Keratinocyte (primary cell): ENCODE measurements at regions not wholly inside any gene's neighbourhood (a gene's known extent, or its start where the extent isn't known, plus 50 kb on each side); places are given as distances from the start of the nearest gene placed in this dataset.
"Not testable (repeated sequence)": the region's sequence is repeated elsewhere in the genome, so short reads cannot be mapped to it uniquely, and the experiment has no call there.

Experiments used
- DNase-seq: peaks from one replicate; pipeline ENCODE4 v3.0.0-alpha.2; 2011; ENCODE audit warnings: low read depth, missing footprints, low spot score
- FAIRE-seq: peaks from 2 replicates; lab custom pipeline; 2011; peaks lifted over from hg19 to GRCh38; lab: Jason Lieb, UNC
- H2AFZ ChIP-seq: 2 replicates; pipeline ENCODE4 v1.6.0; 2012; ENCODE audit warnings: low read length, control low read depth, inconsistent platforms; ENCODE audit not compliant: control insufficient read depth
- H3K27ac ChIP-seq: 2 replicates; pipeline ENCODE4 v1.5.1; 2011; ENCODE audit warnings: low read length; ENCODE audit not compliant: control insufficient read depth, insufficient read depth
- H3K27me3 ChIP-seq: 3 replicates; pipeline ENCODE4 v1.6.0; 2011; ENCODE audit warnings: low read length; ENCODE audit not compliant: control insufficient read depth, insufficient read depth; ENCODE audit errors: extremely low read depth
- H3K36me3 ChIP-seq, 2 experiments: 2 replicates in 1 of 2; 3 replicates in 1 of 2; pipeline ENCODE4 v1.5.1; 2011; ENCODE audit warnings: low read length in 2 of 2, mild to moderate bottlenecking in 1 of 2; ENCODE audit not compliant: control insufficient read depth in 2 of 2, insufficient read depth in 2 of 2; ENCODE audit errors: extremely low read depth in 1 of 2
- H3K4me1 ChIP-seq: 3 replicates; pipeline ENCODE4 v1.5.1; 2011; ENCODE audit warnings: low read length; ENCODE audit not compliant: control insufficient read depth, insufficient read depth; ENCODE audit errors: extremely low read depth
- H3K4me2 ChIP-seq: 3 replicates; pipeline ENCODE4 v1.6.0; 2011; ENCODE audit warnings: low read depth, low read length; ENCODE audit not compliant: control insufficient read depth, insufficient read depth; ENCODE audit errors: extremely low read depth
- H3K4me3 ChIP-seq, 3 experiments: fragments of 200-600 bp in 1 of 3; sonication (generic) in 1 of 3; 2 replicates in 2 of 3; 3 replicates in 1 of 3; pipeline ENCODE4 v1.5.1; 2011 to 2016; ENCODE audit warnings: low read length in 3 of 3, mild to moderate bottlenecking in 3 of 3, control low read depth in 2 of 3, inconsistent platforms in 1 of 3, low read depth in 1 of 3, mixed read lengths in 1 of 3, mixed run types in 1 of 3, moderate library complexity in 1 of 3; ENCODE audit not compliant: control insufficient read depth in 2 of 3, insufficient read depth in 2 of 3; ENCODE audit errors: extremely low read depth in 1 of 3
- H3K79me2 ChIP-seq: 2 replicates; pipeline ENCODE4 v1.6.0; 2012; ENCODE audit warnings: low read length; ENCODE audit not compliant: control insufficient read depth, insufficient read depth
- H3K9ac ChIP-seq: 3 replicates; pipeline ENCODE4 v1.6.0; 2011; ENCODE audit warnings: low read length; ENCODE audit not compliant: control insufficient read depth, insufficient read depth; ENCODE audit errors: extremely low read depth
- H3K9me1 ChIP-seq: 3 replicates; pipeline ENCODE4 v1.6.0; 2011; ENCODE audit warnings: low read length; ENCODE audit not compliant: control insufficient read depth, insufficient read depth; ENCODE audit errors: extremely low read depth
- H3K9me3 ChIP-seq: 2 replicates; pipeline ENCODE4 v1.5.1; 2012; ENCODE audit warnings: low read depth, low read length; ENCODE audit not compliant: control insufficient read depth
- H4K20me1 ChIP-seq: 3 replicates; pipeline ENCODE4 v1.6.0; 2011; ENCODE audit warnings: low read length; ENCODE audit not compliant: control insufficient read depth, insufficient read depth; ENCODE audit errors: extremely low read depth
- CTCF ChIP-seq, 3 experiments: IDR thresholded peaks in 1 of 3; conservative IDR thresholded peaks in 1 of 3; optimal IDR thresholded peaks in 1 of 3; 2 replicates in 2 of 3; 3 replicates in 1 of 3; pipeline versions ENCODE3 to v1.5.1; 2011; ENCODE audit warnings: low read length in 3 of 3, mild to moderate bottlenecking in 3 of 3, moderate library complexity in 2 of 3, control low read depth in 1 of 3, inconsistent platforms in 1 of 3; ENCODE audit not compliant: insufficient read depth in 2 of 3; ENCODE audit errors: extremely low read depth in 1 of 3
- EZH2 ChIP-seq: IDR thresholded peaks from one replicate; pipeline ENCODE4 v1.6.1; 2012; ENCODE audit warnings: inconsistent platforms, mild to moderate bottlenecking, low read length, moderate library complexity
- dilution Hi-C: fragments of 300-500 bp; cut with MboI; formaldehyde crosslinking; loops from one replicate; pipeline ENCODE4 v1.7.0; 2020; ENCODE audit warnings: low sequenced_read_pairs; ENCODE audit not compliant: extremely low pct_ligation_motif_present

GRCh38 chr10:114716811-114717404 lies 58.8 kb upstream of the ABLIM1 start:
- FAIRE-seq (no peak), DNase-seq (no peak)
- H3K27me3 ChIP-seq = no peaks in the 10 kb centered on the region
- H3K9me3 ChIP-seq = no peaks in the 10 kb centered on the region
- H3K9me1 ChIP-seq = no peaks in the 10 kb centered on the region
- dilution Hi-C loops = no loop called here
- H3K36me3 ChIP-seq = no peaks in the 10 kb centered on the region
- no peak overlapping the region for H3K4me2 ChIP-seq
- H3K4me3 ChIP-seq = no peak overlapping the region
- H3K27ac ChIP-seq = no peak overlapping the region
- H2AFZ ChIP-seq = no peak overlapping the region
- no peaks in the 10 kb centered on the region for H3K79me2 ChIP-seq
- no peak for TF ChIP-seq EZH2
- no peak overlapping the region for H3K9ac ChIP-seq
- H3K4me1 ChIP-seq = peaks cover 10% of the 10 kb centered on the region
- H4K20me1 ChIP-seq = no peaks in the 10 kb centered on the region

DNA sequence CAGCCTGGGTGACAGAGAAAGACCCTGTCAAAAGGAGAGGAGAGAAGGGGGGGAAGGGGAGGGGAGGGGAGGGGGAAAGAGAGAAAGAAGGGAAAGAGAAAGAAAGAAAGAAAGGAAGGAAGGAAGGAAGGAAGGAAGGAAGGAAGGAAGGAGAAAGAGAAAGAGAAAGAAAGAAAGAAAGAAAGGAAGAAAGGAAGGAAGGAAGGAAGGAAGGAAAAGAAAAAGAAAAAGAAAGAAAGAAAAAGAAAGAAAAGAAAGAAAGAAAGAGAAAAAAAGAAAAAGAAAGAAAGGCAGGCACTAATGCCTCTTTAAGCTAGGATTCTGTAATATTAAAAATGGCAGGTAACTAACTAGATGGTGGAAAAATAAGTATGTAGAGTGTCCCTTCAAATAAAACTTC lies 59.8 kb upstream of the ABLIM1 start:
- DNase-seq, H4K20me1 ChIP-seq, H3K9me1 ChIP-seq, H3K9me3 ChIP-seq, H3K9ac ChIP-seq, H3K27ac ChIP-seq, dilution Hi-C loops, H3K4me2 ChIP-seq, H3K27me3 ChIP-seq, H3K79me2 ChIP-seq, H2AFZ ChIP-seq, H3K36me3 ChIP-seq, H3K4me3 ChIP-seq, FAIRE-seq, H3K4me1 ChIP-seq: not testable (repeated sequence)

- FAIRE-seq (no peak), DNase-seq (no peak)
- no peak overlapping the region for H3K4me2 ChIP-seq
- H3K4me3 ChIP-seq = no peak overlapping the region
- no peaks in the 10 kb centered on the region for H3K79me2 ChIP-seq
- no peaks in the 10 kb centered on the region for H3K27me3 ChIP-seq
- H3K36me3 ChIP-seq = no peaks in the 10 kb centered on the region
- no peak overlapping the region for H3K27ac ChIP-seq
- H4K20me1 ChIP-seq = no peaks in the 10 kb centered on the region
- TF ChIP-seq EZH2 (no peak), CTCF (optimal IDR thresholded peaks at IDR 0.05 in 1 of 3, IDR thresholded peaks at IDR 0.05 in 1 of 3, conservative IDR thresholded peaks at IDR 0.05 in 1 of 3; ENCODE audit: extremely low read depth in 1 of 3, insufficient read depth in 2 of 3, low read length in 3 of 3) (no peak)
- H3K9ac ChIP-seq = no peak overlapping the region
- no peak overlapping the region for H2AFZ ChIP-seq
- no peaks in the 10 kb centered on the region for H3K9me1 ChIP-seq
- peaks cover 10% of the 10 kb centered on the region for H3K4me1 ChIP-seq
- no peaks in the 10 kb centered on the region for H3K9me3 ChIP-seq
- dilution Hi-C loops = no loop called here
These were observed 60.3 kb upstream of the ABLIM1 start for GRCh38 chr10:114718374-114718773.
